Keratinocyte (primary cell): ENCODE measurements at regions not wholly inside any gene's neighbourhood (a gene's known extent, or its start where the extent isn't known, plus 50 kb on each side); places are given as distances from the start of the nearest gene placed in this dataset.

ENCODE experiments used
- EZH2 ChIP-seq: IDR thresholded peaks from one replicate; pipeline ENCODE4 v1.6.1; 2012; ENCODE audit warnings: inconsistent platforms, mild to moderate bottlenecking, low read length, moderate library complexity
- TF ChIP-seq, protein P1 (sequence below), 3 experiments: IDR thresholded peaks in 1 of 3; conservative IDR thresholded peaks in 1 of 3; optimal IDR thresholded peaks in 1 of 3; 2 replicates in 2 of 3; 3 replicates in 1 of 3; pipeline versions ENCODE3 to v1.5.1; 2011; ENCODE audit warnings: low read length in 3 of 3, mild to moderate bottlenecking in 3 of 3, moderate library complexity in 2 of 3, control low read depth in 1 of 3, inconsistent platforms in 1 of 3; ENCODE audit not compliant: insufficient read depth in 2 of 3; ENCODE audit errors: extremely low read depth in 1 of 3

DNA sequence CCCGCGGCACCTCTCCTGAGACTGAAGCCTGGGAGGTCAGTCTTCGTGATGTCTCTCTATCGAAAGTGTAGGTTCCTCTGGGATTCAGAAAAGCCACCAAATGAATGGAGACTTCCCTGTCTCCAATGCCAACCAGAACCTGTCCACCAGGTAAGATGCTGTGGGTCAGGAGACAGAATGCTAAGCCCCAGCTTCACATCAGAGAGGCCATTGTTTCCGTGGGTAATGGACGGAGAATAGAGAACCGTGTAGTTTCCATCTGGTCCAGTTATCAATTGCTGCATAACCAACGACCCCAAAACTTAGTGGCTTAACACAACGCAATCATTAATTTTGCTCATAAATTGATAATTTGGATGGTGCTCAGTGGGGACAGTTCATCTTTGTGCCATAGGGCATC, 93.5 kb downstream of the DDX1 start:
- TF ChIP-seq, protein P1, sequence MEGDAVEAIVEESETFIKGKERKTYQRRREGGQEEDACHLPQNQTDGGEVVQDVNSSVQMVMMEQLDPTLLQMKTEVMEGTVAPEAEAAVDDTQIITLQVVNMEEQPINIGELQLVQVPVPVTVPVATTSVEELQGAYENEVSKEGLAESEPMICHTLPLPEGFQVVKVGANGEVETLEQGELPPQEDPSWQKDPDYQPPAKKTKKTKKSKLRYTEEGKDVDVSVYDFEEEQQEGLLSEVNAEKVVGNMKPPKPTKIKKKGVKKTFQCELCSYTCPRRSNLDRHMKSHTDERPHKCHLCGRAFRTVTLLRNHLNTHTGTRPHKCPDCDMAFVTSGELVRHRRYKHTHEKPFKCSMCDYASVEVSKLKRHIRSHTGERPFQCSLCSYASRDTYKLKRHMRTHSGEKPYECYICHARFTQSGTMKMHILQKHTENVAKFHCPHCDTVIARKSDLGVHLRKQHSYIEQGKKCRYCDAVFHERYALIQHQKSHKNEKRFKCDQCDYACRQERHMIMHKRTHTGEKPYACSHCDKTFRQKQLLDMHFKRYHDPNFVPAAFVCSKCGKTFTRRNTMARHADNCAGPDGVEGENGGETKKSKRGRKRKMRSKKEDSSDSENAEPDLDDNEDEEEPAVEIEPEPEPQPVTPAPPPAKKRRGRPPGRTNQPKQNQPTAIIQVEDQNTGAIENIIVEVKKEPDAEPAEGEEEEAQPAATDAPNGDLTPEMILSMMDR (optimal IDR thresholded peaks at IDR 0.05 in 1 of 3, IDR thresholded peaks at IDR 0.05 in 1 of 3, conservative IDR thresholded peaks at IDR 0.05 in 1 of 3; ENCODE audit: extremely low read depth in 1 of 3, insufficient read depth in 2 of 3, low read length in 3 of 3): no peak
- TF ChIP-seq EZH2: no peak
